Cardiac fibroblast (primary cell): ENCODE measurements at regions not wholly inside any gene's neighbourhood (a gene's known extent, or its start where the extent isn't known, plus 50 kb on each side); places are given as distances from the start of the nearest gene placed in this dataset.
A peak's percentile ranks its signal among the peaks of the same experiment; 100 is the strongest.

ENCODE experiments used
- DNase-seq, 2 donors: peaks; one replicate each; pipeline versions ENCODE4 v3.0.0 to v3.0.0-alpha.2; 2010; ENCODE audit warnings: low read depth in 2 of 2
- H3K4me3 ChIP-seq, 2 donors: replicated peaks in 1 of 2; 1 replicate in 1 of 2; 2 replicates in 1 of 2; pipeline ENCODE4 v1.5.1; 2011; ENCODE audit warnings: low read depth in 2 of 2, low read length in 2 of 2, mild to moderate bottlenecking in 2 of 2, moderate library complexity in 1 of 2
- CTCF ChIP-seq: IDR thresholded peaks from one replicate; pipeline ENCODE4 v1.5.1; 2011; ENCODE audit warnings: low read depth, mild to moderate bottlenecking, low read length, inconsistent platforms

DNA sequence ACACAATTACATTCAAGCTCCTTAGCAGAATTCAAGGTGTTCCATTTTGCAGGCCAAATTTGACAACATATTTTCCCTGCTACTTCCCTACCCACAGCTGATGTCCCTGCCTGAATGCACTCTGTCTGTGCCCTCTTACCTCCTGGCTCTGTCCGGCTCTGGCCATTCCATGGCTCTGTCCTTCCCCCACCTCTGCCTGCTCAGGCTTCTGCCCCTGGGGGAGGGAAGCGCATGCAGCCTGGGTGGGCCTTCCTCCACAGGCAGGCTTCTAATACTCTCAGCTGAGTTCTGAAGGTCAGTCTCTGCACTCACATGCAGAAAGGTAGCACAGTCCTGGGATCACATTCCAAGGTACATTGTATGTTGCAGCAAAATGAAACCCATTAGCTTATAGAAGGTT, 113.6 kb upstream of the CACNA2D3 start:
- DNase-seq, result no peak

GRCh38 chr3:54008099-54008498, 114.3 kb upstream of the CACNA2D3 start:
- TF ChIP-seq CTCF, result no peak
- H3K4me3 ChIP-seq, result no peak overlapping the region
- peak in 1 of 2 donors; percentile 28 for DNase-seq

More for the DNA sequence above, 113.6 kb upstream of the CACNA2D3 start:
- TF ChIP-seq CTCF, result no peak
- H3K4me3 ChIP-seq, result no peak overlapping the region

DNA sequence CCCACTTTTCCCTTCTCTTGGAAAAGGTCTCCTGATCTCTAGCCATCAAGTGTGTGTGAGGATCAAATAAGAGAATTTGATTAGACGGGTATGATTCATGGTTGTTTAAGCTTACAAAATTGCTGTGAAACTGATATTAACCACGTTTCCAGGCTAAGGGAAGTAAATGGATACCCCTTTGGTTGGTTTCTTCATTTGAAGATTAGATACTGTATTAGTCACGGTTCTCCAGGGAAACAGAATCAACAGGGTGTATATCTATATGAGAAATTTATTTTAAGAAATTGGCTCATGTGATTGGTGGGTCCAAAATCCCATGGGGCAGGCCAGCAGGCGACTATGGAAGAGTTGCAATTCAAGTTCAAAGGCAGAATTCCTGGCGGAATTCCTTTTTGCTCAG, 112.7 kb upstream of the SELENOK start:
- DNase-seq, result peak in 1 of 2 donors; percentile 67
- H3K4me3 ChIP-seq, result no peak overlapping the region
- TF ChIP-seq CTCF, result no peak

- DNase-seq, result peak in 1 of 2 donors; percentile 25
- no peak overlapping the region for H3K4me3 ChIP-seq
- TF ChIP-seq CTCF, result no peak
These were observed 111.5 kb upstream of the SELENOK start for GRCh38 chr3:54003136-54003535.

GRCh38 chr3:53999725-54000124, 108.1 kb upstream of the SELENOK start:
- H3K4me3 ChIP-seq, result no peak overlapping the region
- TF ChIP-seq CTCF, result no peak
- DNase-seq, result no peak

GRCh38 chr3:53998980-53999379, 107.3 kb upstream of the SELENOK start:
- no peak overlapping the region for H3K4me3 ChIP-seq
- TF ChIP-seq CTCF, result no peak
- DNase-seq, result no peak

GRCh38 chr3:53997476-53997875, 105.8 kb upstream of the SELENOK start:
- no peak for TF ChIP-seq CTCF
- DNase-seq, result no peak
- H3K4me3 ChIP-seq, result no peak overlapping the region
